ENCODE measurements at regions not wholly inside any gene's neighbourhood (a gene's known extent, or its start where the extent isn't known, plus 50 kb on each side); places are given as distances from the start of the nearest gene placed in this dataset.

DNA sequence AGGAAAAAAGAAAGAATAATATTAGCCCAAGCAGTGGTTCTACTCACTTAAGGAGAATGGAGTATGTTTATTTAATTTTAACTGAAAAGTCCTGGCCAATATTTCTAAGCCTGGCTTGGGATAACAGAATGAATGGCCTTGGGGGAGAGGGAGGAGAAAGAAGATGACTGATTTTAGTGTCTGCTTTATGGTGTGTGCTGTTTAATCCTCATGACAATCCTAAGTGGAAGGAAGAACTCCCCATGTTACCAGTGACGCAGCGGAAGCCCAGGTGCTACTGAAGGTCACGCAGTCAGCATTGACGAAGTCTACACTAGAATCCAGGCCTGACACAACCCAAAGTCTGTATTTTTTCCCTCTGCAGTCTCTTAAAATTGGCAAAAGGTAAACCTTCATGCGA lies 50.5 kb downstream of the PALM2AKAP2 start:
- Histone ChIP-seq H3K4me1 (no peaks in the 10 kb centered on the region), H3K4me3 (no peak overlapping the region), H3K27me3 (no peaks in the 10 kb centered on the region), H3K36me3 (ENCODE audit: low read depth, missing control alignments) (no peaks in the 10 kb centered on the region), H3K9me3 (no peaks in the 10 kb centered on the region), H3K27ac (no peak overlapping the region)
- WGBS, 2 donors = 75 to 82% methylated on average over 5 of the region's 5 CpGs
- TF ChIP-seq CTCF (IDR thresholded peaks at IDR 0.05) (no peak), POLR2A (IDR thresholded peaks at IDR 0.05) (no peak)
- intact Hi-C loops (cut with DNase I; ENCODE audit: low total_unique reads) = no loop called here
- no peak for DNase-seq

GRCh38 chr9:109831998-109832658 lies 52.1 kb downstream of the PALM2AKAP2 start:
- DNase-seq = peak; percentile 21
- Histone ChIP-seq H3K4me3 (no peak overlapping the region), H3K27ac (no peak overlapping the region), H3K9me3 (no peaks in the 10 kb centered on the region), H3K27me3 (no peaks in the 10 kb centered on the region), H3K36me3 (ENCODE audit: low read depth, missing control alignments) (no peaks in the 10 kb centered on the region), H3K4me1 (no peaks in the 10 kb centered on the region)
- intact Hi-C loops (cut with DNase I; ENCODE audit: low total_unique reads) = no loop called here
- WGBS, 2 donors = 55 to 58% methylated on average over 6 of the region's 6 CpGs
- TF ChIP-seq POLR2A (IDR thresholded peaks at IDR 0.05) = no peak
- TF ChIP-seq CTCF (IDR thresholded peaks at IDR 0.05) = no peak

DNA sequence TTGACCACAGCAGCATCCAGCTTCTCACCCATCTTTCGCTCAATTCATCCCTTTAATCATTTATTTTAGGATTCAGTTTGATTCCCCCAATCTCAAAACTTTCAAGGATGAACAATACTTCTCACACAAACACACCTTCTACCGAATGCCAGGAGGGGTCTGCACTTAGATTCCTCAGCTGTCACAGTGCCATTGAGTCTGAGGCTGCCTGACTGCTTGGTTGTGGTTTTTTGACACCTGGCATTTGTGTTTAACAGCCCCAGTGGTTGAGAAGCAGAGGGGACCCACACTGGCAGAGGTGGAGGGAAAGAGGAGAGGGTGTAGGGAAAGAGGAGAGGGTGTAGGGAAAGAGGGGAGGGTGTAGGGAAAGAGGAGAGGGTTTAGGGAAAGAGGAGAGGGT lies 54.9 kb downstream of the PALM2AKAP2 start:
- intact Hi-C loops (cut with DNase I; ENCODE audit: low total_unique reads) = no loop called here
- Histone ChIP-seq H3K4me3 (no peak overlapping the region), H3K27me3 (no peaks in the 10 kb centered on the region), H3K4me1 (no peaks in the 10 kb centered on the region), H3K9me3 (no peaks in the 10 kb centered on the region), H3K36me3 (ENCODE audit: low read depth, missing control alignments) (no peaks in the 10 kb centered on the region), H3K27ac (no peak overlapping the region)
- DNase-seq = no peak
- 94 to 95% methylated on average over 2 of the region's 2 CpGs for WGBS, 2 donors
- no peak for TF ChIP-seq POLR2A (IDR thresholded peaks at IDR 0.05)
- TF ChIP-seq CTCF (IDR thresholded peaks at IDR 0.05) = no peak

- intact Hi-C loops (cut with DNase I; ENCODE audit: low total_unique reads) = no loop called here
- Histone ChIP-seq H3K27ac (no peak overlapping the region), H3K27me3 (no peaks in the 10 kb centered on the region), H3K4me1 (no peaks in the 10 kb centered on the region), H3K36me3 (ENCODE audit: low read depth, missing control alignments) (no peaks in the 10 kb centered on the region), H3K9me3 (no peaks in the 10 kb centered on the region), H3K4me3 (no peak overlapping the region)
- TF ChIP-seq POLR2A (IDR thresholded peaks at IDR 0.05) (no peak), CTCF (IDR thresholded peaks at IDR 0.05) (no peak)
- 53 to 56% methylated on average over 11 of the region's 11 CpGs for WGBS, 2 donors
- DNase-seq = no peak
These were observed 63.6 kb downstream of the PALM2AKAP2 start for GRCh38 chr9:109843641-109844040.

GRCh38 chr9:109845226-109845625 lies 65.2 kb downstream of the PALM2AKAP2 start:
- WGBS, 2 donors = 94 to 100% methylated on average over 2 of the region's 2 CpGs
- Histone ChIP-seq H3K9me3 (no peaks in the 10 kb centered on the region), H3K27me3 (no peaks in the 10 kb centered on the region), H3K4me1 (no peaks in the 10 kb centered on the region), H3K27ac (no peak overlapping the region), H3K4me3 (no peak overlapping the region), H3K36me3 (ENCODE audit: low read depth, missing control alignments) (no peaks in the 10 kb centered on the region)
- TF ChIP-seq CTCF (IDR thresholded peaks at IDR 0.05) = no peak
- TF ChIP-seq POLR2A (IDR thresholded peaks at IDR 0.05) = no peak
- no peak for DNase-seq
- intact Hi-C loops (cut with DNase I; ENCODE audit: low total_unique reads) = no loop called here

Data from testis (tissue), 2 donors.